T-helper 17 cell (primary cell): ENCODE measurements at regions not wholly inside any gene's neighbourhood (a gene's known extent, or its start where the extent isn't known, plus 50 kb on each side); places are given as distances from the start of the nearest gene placed in this dataset.
"Not testable (repeated sequence)": the region's sequence is repeated elsewhere in the genome, so short reads cannot be mapped to it uniquely, and the experiment has no call there.

ENCODE experiments used
- ATAC-seq: fragments of 150-1000 bp; cut with Tn5 transposase; 2 replicates; pipeline ENCODE4 v1.10.0; 2021; ENCODE audit warnings: mild to moderate bottlenecking, moderate library complexity
- DNase-seq, 3 donors: peaks; one replicate each; pipeline versions ENCODE4 v3.0.0 to v3.0.0-alpha.2; 2020 to 2021
- H3K9me3 ChIP-seq: one replicate; pipeline ENCODE4 v1.7.0; 2013; ENCODE audit warnings: low read length, mild to moderate bottlenecking; ENCODE audit not compliant: control insufficient read depth, poor library complexity, severe bottlenecking
- H3K27ac Mint-ChIP-seq: one replicate; pipeline ENCODE4 v1.8.0; 2022; ENCODE audit warnings: mild to moderate bottlenecking, moderate library complexity, mixed read lengths
- H3K27me3 Mint-ChIP-seq: one replicate; pipeline ENCODE4 v1.8.0; 2022; ENCODE audit warnings: mixed read lengths
- H3K36me3 Mint-ChIP-seq: one replicate; pipeline ENCODE4 v1.8.0; 2022; ENCODE audit warnings: low read depth, mixed read lengths
- H3K4me1 Mint-ChIP-seq: one replicate; pipeline ENCODE4 v1.8.0; 2022; ENCODE audit warnings: mild to moderate bottlenecking, mixed read lengths
- H3K4me3 Mint-ChIP-seq: one replicate; pipeline ENCODE4 v1.8.0; 2022; ENCODE audit warnings: mild to moderate bottlenecking, moderate library complexity, mixed read lengths

DNA sequence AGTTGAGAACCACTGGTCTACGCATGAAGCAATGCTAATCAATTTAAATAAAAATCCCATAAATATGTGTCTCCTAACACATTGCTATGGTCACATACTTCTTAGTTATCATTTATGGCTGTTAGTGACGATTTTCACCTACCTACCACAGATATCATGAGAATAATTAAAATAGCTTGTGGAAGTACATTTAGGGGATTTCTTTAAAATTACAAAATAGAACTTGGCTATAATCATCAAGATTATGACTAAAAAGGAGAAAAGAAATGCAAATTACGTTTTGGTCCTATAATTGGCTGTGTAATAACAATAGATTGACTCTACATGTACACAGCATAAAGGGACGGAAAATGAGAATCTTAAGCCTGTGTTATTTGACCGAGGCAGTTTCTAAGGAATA is 581.4 kb downstream of the PRIM2 start:
- DNase-seq, H3K27ac Mint-ChIP-seq, H3K27me3 Mint-ChIP-seq, H3K36me3 Mint-ChIP-seq, H3K9me3 ChIP-seq, ATAC-seq, H3K4me3 Mint-ChIP-seq, H3K4me1 Mint-ChIP-seq: not testable (repeated sequence)

DNA sequence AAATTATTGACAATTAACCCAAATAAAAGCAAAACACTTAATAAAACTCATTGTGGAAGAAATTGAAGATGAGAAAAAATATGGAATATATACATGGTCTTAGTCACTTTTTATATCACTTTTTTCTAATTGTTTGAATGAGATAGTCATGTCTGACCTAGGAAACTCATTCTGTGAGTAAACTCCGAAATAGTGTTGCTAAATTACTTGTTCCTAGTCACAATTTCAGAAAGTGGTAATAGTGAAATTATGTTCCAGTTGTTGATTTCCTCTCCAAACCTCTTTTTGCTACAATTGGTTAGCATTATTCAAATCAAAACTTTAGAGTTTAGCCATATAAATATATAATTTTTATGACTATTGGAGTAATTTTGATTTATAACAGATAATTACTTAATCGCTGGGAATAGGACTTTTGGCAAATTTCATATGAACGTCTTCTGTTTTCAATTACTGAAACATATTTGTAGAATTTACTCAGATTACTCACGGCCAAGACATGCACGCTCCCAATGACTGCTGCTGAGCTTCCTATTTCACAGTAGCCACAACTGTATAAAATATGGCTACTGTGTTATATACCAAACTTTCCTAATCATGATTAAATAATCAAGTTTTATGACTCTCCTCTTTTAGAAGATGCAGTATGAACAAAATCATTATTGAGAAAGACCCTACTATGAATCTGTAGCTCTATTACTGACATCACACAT is 583.4 kb downstream of the PRIM2 start:
- H3K9me3 ChIP-seq, H3K27me3 Mint-ChIP-seq, H3K27ac Mint-ChIP-seq, H3K4me1 Mint-ChIP-seq, DNase-seq, ATAC-seq, H3K4me3 Mint-ChIP-seq, H3K36me3 Mint-ChIP-seq: not testable (repeated sequence)

DNA sequence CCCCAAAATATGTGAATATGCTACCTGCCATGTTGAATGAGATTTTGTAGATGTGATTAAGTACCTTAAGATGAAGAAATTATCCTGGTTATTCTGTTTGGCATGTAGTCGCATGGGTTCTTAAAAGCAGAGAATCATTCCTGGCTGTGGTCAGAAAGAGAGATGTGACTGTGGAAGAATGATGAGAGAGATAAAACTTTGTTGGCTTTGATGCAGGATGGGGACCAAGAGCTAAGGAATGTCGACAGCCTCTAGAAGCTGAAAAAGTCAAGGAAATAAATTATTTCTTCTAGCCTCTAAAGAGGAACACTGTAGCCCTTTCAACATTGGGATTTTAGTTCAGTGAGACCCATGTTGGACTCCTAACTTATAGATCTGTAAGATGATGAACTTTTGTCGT is 584.0 kb downstream of the PRIM2 start:
- not testable (repeated sequence) for H3K4me3 Mint-ChIP-seq, H3K27ac Mint-ChIP-seq, H3K27me3 Mint-ChIP-seq, DNase-seq, H3K9me3 ChIP-seq, H3K36me3 Mint-ChIP-seq, ATAC-seq, H3K4me1 Mint-ChIP-seq

DNA sequence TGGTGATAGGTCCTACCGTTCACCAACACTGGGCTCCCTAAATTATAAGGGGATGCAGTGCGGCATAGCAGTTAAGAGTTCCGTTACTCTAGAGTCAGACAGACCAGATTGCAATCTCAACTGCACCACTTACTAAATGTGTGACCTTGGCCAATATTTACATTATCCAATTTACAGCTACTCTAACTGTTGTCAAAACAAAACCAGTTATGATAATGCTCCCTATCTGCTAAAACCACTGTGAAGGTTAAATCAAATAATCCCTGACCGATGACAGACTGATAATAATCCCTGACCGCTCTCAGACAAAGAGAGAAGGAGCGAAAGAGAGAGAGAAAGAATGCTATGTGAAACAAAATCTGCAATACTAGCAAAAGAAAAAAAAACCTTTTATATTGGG is 586.9 kb downstream of the PRIM2 start:
- DNase-seq, H3K9me3 ChIP-seq, H3K4me3 Mint-ChIP-seq, H3K27me3 Mint-ChIP-seq, H3K36me3 Mint-ChIP-seq, H3K4me1 Mint-ChIP-seq, H3K27ac Mint-ChIP-seq, ATAC-seq: not testable (repeated sequence)

DNA sequence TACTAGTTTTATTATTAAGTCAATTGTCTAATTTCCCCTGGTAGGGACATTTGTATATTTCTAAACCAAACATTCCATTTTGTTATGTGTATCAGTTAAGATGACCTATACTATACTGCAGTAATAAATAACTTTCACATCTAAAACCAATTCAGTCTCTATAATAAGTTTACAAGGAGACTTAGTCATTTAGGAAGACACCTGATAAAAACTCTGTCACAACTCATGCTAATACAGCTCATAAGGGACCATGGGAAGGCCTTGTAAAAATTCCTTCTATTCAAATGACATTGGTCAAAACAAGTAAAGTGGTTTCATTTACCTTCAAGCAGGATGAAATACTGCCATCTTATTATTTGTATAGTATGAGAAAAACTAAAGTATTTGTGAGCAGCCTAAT is 597.9 kb downstream of the PRIM2 start:
- not testable (repeated sequence) for H3K4me1 Mint-ChIP-seq, ATAC-seq, H3K36me3 Mint-ChIP-seq, H3K9me3 ChIP-seq, H3K27ac Mint-ChIP-seq, DNase-seq, H3K4me3 Mint-ChIP-seq, H3K27me3 Mint-ChIP-seq

DNA sequence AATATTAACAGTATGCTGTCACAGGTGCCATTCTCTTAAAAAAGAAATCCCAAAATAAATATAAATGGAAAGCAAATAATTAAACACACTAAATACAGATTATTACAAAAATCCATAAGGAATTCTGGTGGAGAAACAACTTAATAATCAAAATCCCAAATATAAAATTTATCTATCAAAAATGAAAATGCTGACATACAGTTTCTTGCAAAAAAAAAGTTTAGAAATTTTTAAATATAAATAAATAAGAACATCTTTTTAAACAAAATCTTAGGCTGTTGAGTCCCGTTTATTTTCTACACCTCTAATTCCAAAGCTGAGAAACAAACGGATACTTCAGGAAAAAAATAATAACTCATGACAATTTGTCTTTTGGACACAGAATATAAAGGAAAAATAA is 625.5 kb downstream of the PRIM2 start:
- not testable (repeated sequence) for H3K27me3 Mint-ChIP-seq, H3K27ac Mint-ChIP-seq, H3K9me3 ChIP-seq, H3K4me3 Mint-ChIP-seq, H3K4me1 Mint-ChIP-seq, H3K36me3 Mint-ChIP-seq, ATAC-seq, DNase-seq

DNA sequence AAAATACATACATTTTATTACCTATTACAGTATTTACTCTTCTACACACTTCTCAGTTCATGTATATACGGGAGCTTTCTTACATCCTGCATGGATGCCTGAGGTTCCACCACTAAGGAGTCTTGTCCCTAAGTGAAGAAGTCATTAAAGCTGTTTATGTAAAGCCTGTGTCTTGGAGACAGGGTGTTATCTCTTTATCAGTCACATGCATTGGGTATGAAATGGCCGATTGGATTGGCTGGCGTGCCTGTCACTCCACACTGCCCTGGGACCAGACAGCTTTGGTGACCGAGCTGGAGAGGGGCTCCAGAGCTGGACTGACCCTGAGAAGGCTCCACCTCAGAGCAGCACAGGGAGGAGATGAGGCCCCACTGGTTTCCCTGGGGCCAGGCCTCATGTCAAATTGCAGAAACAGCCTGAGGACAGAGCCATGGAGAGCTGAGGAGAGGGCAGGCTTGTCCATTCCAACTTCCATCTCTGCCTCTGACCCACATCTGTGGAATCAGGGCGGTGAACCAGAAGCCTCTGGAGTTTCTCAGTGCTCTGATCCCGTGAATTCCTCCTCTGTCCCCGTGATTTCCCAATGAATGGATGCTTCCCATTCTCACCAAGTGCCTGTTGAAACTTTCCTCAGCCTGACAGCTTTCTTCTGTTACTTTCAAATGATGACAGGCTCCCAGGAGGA is 628.8 kb downstream of the PRIM2 start:
- ATAC-seq, H3K9me3 ChIP-seq, DNase-seq, H3K4me3 Mint-ChIP-seq, H3K27me3 Mint-ChIP-seq, H3K27ac Mint-ChIP-seq, H3K4me1 Mint-ChIP-seq, H3K36me3 Mint-ChIP-seq: not testable (repeated sequence)

DNA sequence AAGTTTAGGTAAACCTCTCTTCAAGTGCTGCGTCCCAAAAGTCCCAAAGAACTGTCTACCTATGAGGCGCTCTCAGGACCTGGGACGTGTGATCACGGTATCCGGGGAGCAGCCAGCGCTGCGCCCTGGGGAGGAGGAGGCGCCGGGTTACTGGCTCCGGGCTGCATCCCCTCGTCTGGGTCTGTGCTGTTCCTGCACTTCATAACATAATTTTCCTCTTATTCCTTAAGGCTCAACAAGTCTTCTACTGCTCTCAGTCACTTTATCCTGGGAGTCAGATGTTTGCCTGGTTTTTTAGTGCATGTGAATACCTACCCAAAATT is 629.3 kb downstream of the PRIM2 start:
- H3K36me3 Mint-ChIP-seq, H3K27me3 Mint-ChIP-seq, ATAC-seq, H3K4me1 Mint-ChIP-seq, DNase-seq, H3K9me3 ChIP-seq, H3K4me3 Mint-ChIP-seq, H3K27ac Mint-ChIP-seq: not testable (repeated sequence)

DNA sequence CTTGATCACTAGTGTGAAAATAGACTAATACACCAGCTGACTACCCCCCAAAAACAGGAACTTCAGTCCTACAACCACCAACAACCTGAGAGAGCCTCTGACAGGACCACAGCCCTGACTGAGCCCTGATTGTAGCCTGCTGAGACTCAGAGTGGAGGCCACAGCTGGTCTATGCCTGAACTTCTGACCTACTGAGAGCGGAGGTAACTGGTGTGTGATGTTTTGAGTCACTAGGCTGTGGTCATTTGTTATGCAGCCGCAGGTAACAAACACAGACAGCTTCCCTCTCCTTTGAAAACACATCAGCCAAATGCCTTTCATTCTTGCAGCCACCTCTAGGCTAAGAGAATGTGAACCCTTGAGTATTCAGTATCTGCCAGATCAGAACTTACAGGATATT is 631.1 kb downstream of the PRIM2 start:
- DNase-seq, H3K4me1 Mint-ChIP-seq, H3K4me3 Mint-ChIP-seq, H3K9me3 ChIP-seq, H3K27ac Mint-ChIP-seq, H3K27me3 Mint-ChIP-seq, H3K36me3 Mint-ChIP-seq, ATAC-seq: not testable (repeated sequence)

DNA sequence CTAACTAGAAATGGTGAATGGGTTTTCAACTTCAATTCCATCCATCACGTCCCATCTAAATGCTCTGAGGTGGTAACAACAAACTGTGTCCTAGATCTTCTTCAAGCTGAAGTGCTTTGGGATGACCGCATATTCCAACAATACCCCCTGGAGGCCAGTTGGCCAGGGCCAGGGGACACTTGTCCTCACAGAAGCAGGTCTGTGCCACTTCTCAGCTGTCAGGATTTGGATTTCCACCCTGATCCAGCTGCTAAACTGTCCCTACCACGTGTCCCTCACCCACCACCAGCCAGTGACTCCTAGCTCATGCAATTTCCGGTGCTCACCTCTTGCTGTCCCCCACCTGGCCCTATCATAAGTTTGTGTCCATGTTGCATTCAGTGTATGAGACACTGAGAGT is 633.0 kb downstream of the PRIM2 start:
- not testable (repeated sequence) for H3K4me1 Mint-ChIP-seq, DNase-seq, H3K4me3 Mint-ChIP-seq, ATAC-seq, H3K9me3 ChIP-seq, H3K27me3 Mint-ChIP-seq, H3K27ac Mint-ChIP-seq, H3K36me3 Mint-ChIP-seq

DNA sequence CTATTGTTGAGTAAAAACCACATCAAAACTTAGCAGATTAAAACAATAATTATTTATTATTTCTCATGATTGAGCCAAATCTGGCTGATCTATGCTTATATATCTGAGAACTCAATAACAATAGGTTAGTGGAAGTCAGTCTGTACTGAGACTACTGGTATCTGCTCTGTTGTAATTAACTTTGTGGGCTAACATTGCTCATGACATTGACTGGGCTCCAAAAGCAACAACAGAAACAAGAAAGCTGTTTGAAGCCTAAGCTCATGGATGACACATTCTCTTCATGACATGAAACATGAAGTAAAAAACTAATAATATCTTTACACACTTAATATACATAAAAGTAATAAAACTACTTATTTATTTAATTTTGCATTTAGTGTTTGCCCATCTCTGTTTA is 649.3 kb downstream of the PRIM2 start:
- not testable (repeated sequence) for H3K9me3 ChIP-seq, ATAC-seq, H3K4me1 Mint-ChIP-seq, H3K27me3 Mint-ChIP-seq, DNase-seq, H3K36me3 Mint-ChIP-seq, H3K27ac Mint-ChIP-seq, H3K4me3 Mint-ChIP-seq

DNA sequence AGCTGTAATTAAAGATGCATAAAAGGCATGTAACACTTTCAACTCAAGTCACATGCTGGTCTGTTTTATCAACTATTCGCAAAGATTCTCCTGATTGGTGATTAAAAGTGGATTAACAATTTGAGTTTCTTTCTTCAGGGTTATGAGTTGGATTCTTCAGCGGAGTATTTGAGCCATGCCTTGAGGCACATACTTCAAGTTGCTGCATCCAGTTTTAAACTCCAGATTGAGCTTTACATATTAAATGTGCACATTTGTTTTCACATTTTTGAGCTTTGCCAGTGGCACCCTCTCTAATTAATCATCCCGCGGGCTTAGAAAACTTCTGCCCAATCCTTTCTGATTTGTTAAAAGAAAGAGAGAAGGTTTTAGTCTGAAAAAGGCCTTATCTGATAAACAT is 654.5 kb downstream of the PRIM2 start:
- not testable (repeated sequence) for H3K9me3 ChIP-seq, H3K27ac Mint-ChIP-seq
- peaks cover 21% of the 10 kb centered on the region for H3K27me3 Mint-ChIP-seq

DNA sequence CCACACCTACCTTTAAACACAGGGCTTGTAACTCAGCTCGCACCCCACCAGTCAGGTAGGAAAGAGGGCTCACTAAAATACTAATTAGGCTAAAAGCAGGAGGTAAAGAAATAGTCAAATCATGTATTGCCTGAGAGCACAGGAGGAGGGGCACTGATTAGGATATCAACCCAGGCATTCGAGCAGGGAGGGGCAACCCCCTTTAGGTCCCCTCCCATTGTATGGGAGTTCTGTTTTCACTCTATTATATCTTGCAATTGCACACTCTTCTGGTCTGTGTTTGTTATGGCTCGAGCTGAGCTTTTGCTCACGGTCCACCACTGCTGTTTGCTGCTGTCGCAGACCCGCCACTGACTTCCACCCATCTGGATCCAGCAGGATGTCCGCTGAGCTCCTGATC is 657.2 kb downstream of the PRIM2 start:
- ATAC-seq, result no peak
- peaks cover 2% of the 10 kb centered on the region for H3K36me3 Mint-ChIP-seq

More for the DNA sequence above, 654.5 kb downstream of the PRIM2 start:
- not testable (repeated sequence) for DNase-seq, H3K4me3 Mint-ChIP-seq, H3K36me3 Mint-ChIP-seq, ATAC-seq, H3K4me1 Mint-ChIP-seq

DNA sequence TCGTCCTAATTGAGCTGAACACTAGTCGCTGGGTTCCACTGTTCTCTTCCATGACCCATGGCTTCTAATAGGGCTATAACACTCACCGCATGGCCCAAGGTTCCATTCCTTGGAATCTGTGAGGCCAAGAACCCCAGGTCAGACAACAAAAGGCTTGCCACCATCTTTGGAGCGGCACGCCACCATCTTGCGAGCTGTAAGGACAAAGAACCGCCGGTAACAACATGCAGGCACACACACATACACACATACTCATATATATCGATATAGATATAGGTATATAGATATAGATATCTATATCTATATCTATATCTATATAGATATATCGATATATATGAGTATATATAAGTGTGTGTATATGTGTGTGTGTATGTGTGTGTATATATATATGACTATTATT is 657.7 kb downstream of the PRIM2 start:
- H3K9me3 ChIP-seq, H3K27ac Mint-ChIP-seq, H3K36me3 Mint-ChIP-seq, H3K4me1 Mint-ChIP-seq, DNase-seq, ATAC-seq, H3K4me3 Mint-ChIP-seq: not testable (repeated sequence)
- peaks cover 31% of the 10 kb centered on the region for H3K27me3 Mint-ChIP-seq

More for the DNA sequence above, 657.2 kb downstream of the PRIM2 start:
- peaks cover 2% of the 10 kb centered on the region for H3K4me1 Mint-ChIP-seq
- no peak overlapping the region for H3K27ac Mint-ChIP-seq
- H3K4me3 Mint-ChIP-seq, result no peak overlapping the region
- no peak for DNase-seq
- peaks cover 31% of the 10 kb centered on the region for H3K27me3 Mint-ChIP-seq
- H3K9me3 ChIP-seq, result no peaks in the 10 kb centered on the region
